ENCODE measurements at regions not wholly inside any gene's neighbourhood (a gene's known extent, or its start where the extent isn't known, plus 50 kb on each side); places are given as distances from the start of the nearest gene placed in this dataset.

DNA sequence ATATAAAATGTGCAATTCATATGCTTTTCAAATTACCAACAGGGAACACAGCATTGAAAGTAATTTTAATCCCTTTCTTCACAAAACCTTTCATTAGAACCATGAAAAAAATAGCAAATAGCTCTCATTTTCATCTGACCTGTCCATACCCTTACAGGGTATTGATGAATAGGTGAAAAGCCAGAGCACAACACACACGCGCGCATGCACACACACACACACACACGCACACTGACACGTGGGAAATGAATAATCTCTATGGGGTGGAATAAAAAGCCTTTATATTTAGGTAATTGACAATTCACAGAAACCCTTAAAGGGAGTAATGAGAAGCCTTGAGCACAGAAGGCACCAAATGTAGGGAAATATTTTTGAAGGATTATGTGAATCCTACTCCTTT lies 76.2 kb upstream of the POU2AF2 start:
- H3K4me1 ChIP-seq (ENCODE audit: low read length) = peaks cover 5% of the 10 kb centered on the region; the same call in 1 of the 2 replicates
- H3K27ac ChIP-seq (ENCODE audit: low read length) = no peak overlapping the region
- H3K36me3 ChIP-seq (replicated peaks; ENCODE audit: insufficient read depth, low read length) = no peaks in the 10 kb centered on the region
- H3F3A ChIP-seq (ENCODE audit: insufficient read depth, low read length) = no peaks in the 10 kb centered on the region
- TF ChIP-seq EZH2phosphoT487 (IDR thresholded peaks at IDR 0.05; ENCODE audit: low read length) = no peak
- no peak for TF ChIP-seq EZH2 (optimal IDR thresholded peaks at IDR 0.05; ENCODE audit: low read depth, low read length)
- no peak for TF ChIP-seq CTCF (IDR thresholded peaks at IDR 0.05; ENCODE audit: low read length)
- H3K27me3 ChIP-seq (replicated peaks; ENCODE audit: insufficient read depth, low read length) = no peaks in the 10 kb centered on the region
- no peaks in the 10 kb centered on the region for H4K20me1 ChIP-seq (ENCODE audit: insufficient read depth, low read length)
- no peak for DNase-seq
- no peaks in the 10 kb centered on the region for H3K9me3 ChIP-seq (replicated peaks; ENCODE audit: insufficient read depth, low read length)
- H3K4me2 ChIP-seq (ENCODE audit: low read depth, low read length) = no peak overlapping the region
- H3K9me2 ChIP-seq (replicated peaks; ENCODE audit: insufficient read depth, low read length) = no peaks in the 10 kb centered on the region
- H2AFZ ChIP-seq (ENCODE audit: low read length) = no peak overlapping the region
- no peak overlapping the region for H3K9ac ChIP-seq (ENCODE audit: low read length)
- H3K79me2 ChIP-seq (ENCODE audit: low read length) = no peaks in the 10 kb centered on the region
- no peak overlapping the region for H3K4me3 ChIP-seq (ENCODE audit: low read length)

GRCh38 chr11:111168871-111169270 lies 76.7 kb upstream of the POU2AF2 start:
- no peak for TF ChIP-seq EZH2 (optimal IDR thresholded peaks at IDR 0.05; ENCODE audit: low read depth, low read length)
- TF ChIP-seq EZH2phosphoT487 (IDR thresholded peaks at IDR 0.05; ENCODE audit: low read length) = no peak
- TF ChIP-seq CTCF (IDR thresholded peaks at IDR 0.05; ENCODE audit: low read length) = no peak
- Histone ChIP-seq H3K4me3 (ENCODE audit: low read length) (no peak overlapping the region), H2AFZ (ENCODE audit: low read length) (no peak overlapping the region)

DNA sequence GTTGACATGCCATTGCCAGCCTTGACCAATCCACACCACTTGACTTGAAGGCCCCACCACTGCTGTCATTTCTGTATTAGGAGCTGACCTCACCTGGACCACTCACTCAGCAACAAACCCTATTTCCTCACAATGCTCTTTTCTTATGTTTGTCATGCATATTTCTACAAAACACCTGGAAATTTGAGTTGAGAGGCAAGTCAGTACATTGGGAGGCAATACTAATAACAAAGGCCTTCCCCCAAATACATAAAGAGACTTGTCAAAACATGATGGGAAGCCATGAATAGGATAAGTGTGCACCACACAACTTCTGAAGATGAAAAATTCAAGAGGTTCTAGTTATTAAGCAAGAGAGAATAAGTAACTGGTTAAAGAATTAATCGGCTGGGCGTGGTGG lies 77.9 kb upstream of the POU2AF2 start:
- Histone ChIP-seq H3K27me3 (replicated peaks; ENCODE audit: insufficient read depth, low read length) (no peaks in the 10 kb centered on the region), H3F3A (ENCODE audit: insufficient read depth, low read length) (no peaks in the 10 kb centered on the region; the same call in 1 of the 2 replicates), H3K27ac (ENCODE audit: low read length) (no peak overlapping the region), H3K9ac (ENCODE audit: low read length) (no peak overlapping the region), H3K36me3 (replicated peaks; ENCODE audit: insufficient read depth, low read length) (no peaks in the 10 kb centered on the region), H4K20me1 (ENCODE audit: insufficient read depth, low read length) (no peaks in the 10 kb centered on the region), H3K9me2 (replicated peaks; ENCODE audit: insufficient read depth, low read length) (no peaks in the 10 kb centered on the region), H3K4me1 (ENCODE audit: low read length) (peaks cover 19% of the 10 kb centered on the region), H2AFZ (ENCODE audit: low read length) (no peak overlapping the region), H3K79me2 (ENCODE audit: low read length) (no peaks in the 10 kb centered on the region), H3K9me3 (replicated peaks; ENCODE audit: insufficient read depth, low read length) (no peaks in the 10 kb centered on the region), H3K4me3 (ENCODE audit: low read length) (no peak overlapping the region), H3K4me2 (ENCODE audit: low read depth, low read length) (no peak overlapping the region)
- no peak for TF ChIP-seq EZH2phosphoT487 (IDR thresholded peaks at IDR 0.05; ENCODE audit: low read length)
- TF ChIP-seq CTCF (IDR thresholded peaks at IDR 0.05; ENCODE audit: low read length) = no peak
- no peak for TF ChIP-seq EZH2 (optimal IDR thresholded peaks at IDR 0.05; ENCODE audit: low read depth, low read length)
- no peak for DNase-seq

More at GRCh38 chr11:111168871-111169270, 76.7 kb upstream of the POU2AF2 start:
- no peaks in the 10 kb centered on the region for H3K36me3 ChIP-seq (replicated peaks; ENCODE audit: insufficient read depth, low read length)
- DNase-seq = no peak
- H3K27ac ChIP-seq (ENCODE audit: low read length) = no peak overlapping the region
- H3K9me2 ChIP-seq (replicated peaks; ENCODE audit: insufficient read depth, low read length) = no peaks in the 10 kb centered on the region
- H3K4me2 ChIP-seq (ENCODE audit: low read depth, low read length) = no peak overlapping the region
- peaks cover 9% of the 10 kb centered on the region for H3K4me1 ChIP-seq (ENCODE audit: low read length)
- no peak overlapping the region for H3K9ac ChIP-seq (ENCODE audit: low read length)
- H3K9me3 ChIP-seq (replicated peaks; ENCODE audit: insufficient read depth, low read length) = no peaks in the 10 kb centered on the region
- no peaks in the 10 kb centered on the region for H3K79me2 ChIP-seq (ENCODE audit: low read length)
- H3F3A ChIP-seq (ENCODE audit: insufficient read depth, low read length) = no peaks in the 10 kb centered on the region
- H3K27me3 ChIP-seq (replicated peaks; ENCODE audit: insufficient read depth, low read length) = no peaks in the 10 kb centered on the region
- no peaks in the 10 kb centered on the region for H4K20me1 ChIP-seq (ENCODE audit: insufficient read depth, low read length)

All from MM.1S (cell line).